Activated CD4-positive, alpha-beta T cell treated with anti-CD3 and anti-CD28 coated beads, Interleukin-2, amount 10 ng/mL, durations not matched to agents 24 days and 14 days (primary cell): ENCODE measurements at regions not wholly inside any gene's neighbourhood (a gene's known extent, or its start where the extent isn't known, plus 50 kb on each side); places are given as distances from the start of the nearest gene placed in this dataset.
"Not testable (repeated sequence)": the region's sequence is repeated elsewhere in the genome, so short reads cannot be mapped to it uniquely, and the experiment has no call there.

Experiments
- DNase-seq: peaks from one replicate; pipeline ENCODE4 v3.0.0; 2022
- H3K27ac Mint-ChIP-seq: one replicate; pipeline ENCODE4 v1.8.0; 2022; ENCODE audit warnings: mild to moderate bottlenecking, mixed read lengths
- H3K27me3 Mint-ChIP-seq: one replicate; pipeline ENCODE4 v1.8.0; 2022; ENCODE audit warnings: mixed read lengths
- H3K36me3 Mint-ChIP-seq: one replicate; pipeline ENCODE4 v1.8.0; 2022; ENCODE audit warnings: low read depth, mild to moderate bottlenecking, mixed read lengths
- H3K4me1 Mint-ChIP-seq: one replicate; pipeline ENCODE4 v1.8.0; 2021; ENCODE audit warnings: mixed read lengths
- H3K4me3 Mint-ChIP-seq: one replicate; pipeline ENCODE4 v1.8.0; 2022; ENCODE audit warnings: mild to moderate bottlenecking, moderate library complexity, mixed read lengths
- H3K9me3 Mint-ChIP-seq: one replicate; pipeline ENCODE4 v1.8.0; 2021; ENCODE audit warnings: mixed read lengths
- intact Hi-C: fragments of 100-400 bp; cut with micrococcal nuclease; formaldehyde crosslinking; loops from one replicate; pipeline ENCODE4 v1.15.1; 2023

DNA sequence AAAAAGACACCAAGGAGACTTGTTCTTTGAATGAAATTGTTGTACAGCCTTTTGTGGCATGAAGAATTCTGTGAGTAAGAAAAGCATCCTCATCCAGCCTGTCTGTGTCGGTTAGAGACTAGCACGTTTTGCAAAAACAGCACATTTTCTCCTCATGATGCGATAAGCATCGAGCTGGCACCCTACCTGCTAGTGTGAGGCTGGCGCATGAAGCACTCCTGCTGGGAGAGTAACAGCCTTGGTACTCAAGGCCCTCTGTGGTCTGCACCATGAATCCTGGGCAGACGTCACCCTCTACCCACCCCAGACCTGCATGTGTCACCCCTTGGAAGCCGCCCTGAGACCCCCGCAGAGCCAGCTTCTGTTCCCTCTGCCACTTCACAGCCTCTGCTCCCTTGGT lies 92.6 kb upstream of the TMEM132E start:
- H3K27me3 Mint-ChIP-seq, result peaks cover 11% of the 10 kb centered on the region
- no peak overlapping the region for H3K4me3 Mint-ChIP-seq

DNA sequence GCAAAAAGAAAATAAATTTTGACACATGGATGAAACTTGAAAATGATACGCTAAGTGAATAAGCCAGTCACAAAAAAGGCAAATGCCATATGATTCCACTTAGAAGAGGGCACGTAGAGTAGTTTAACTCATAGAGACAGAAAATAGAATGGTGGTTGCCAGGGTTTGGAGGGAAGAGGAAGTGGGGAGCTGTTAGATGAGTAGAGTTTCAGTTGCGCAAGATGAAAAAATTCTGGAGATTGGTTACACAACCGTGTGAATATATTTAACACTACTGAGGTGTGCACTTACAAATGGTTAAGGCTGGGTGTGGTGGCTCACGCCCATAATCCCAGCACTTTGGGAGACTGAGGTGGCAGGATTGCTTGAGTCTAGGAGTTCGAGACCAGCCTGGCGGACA lies 93.4 kb upstream of the TMEM132E start:
- DNase-seq, result no peak
- no peak overlapping the region for H3K27ac Mint-ChIP-seq
- no peak overlapping the region for H3K4me3 Mint-ChIP-seq
- H3K4me1 Mint-ChIP-seq, result peaks cover 3% of the 10 kb centered on the region
- no peaks in the 10 kb centered on the region for H3K36me3 Mint-ChIP-seq
- intact Hi-C loops, result no loop called here
- H3K9me3 Mint-ChIP-seq, result no peaks in the 10 kb centered on the region
- H3K27me3 Mint-ChIP-seq, result peaks cover 13% of the 10 kb centered on the region

More for the DNA sequence above, 92.6 kb upstream of the TMEM132E start:
- intact Hi-C loops, result no loop called here
- Mint-ChIP-seq H3K36me3 (no peaks in the 10 kb centered on the region), H3K27ac (no peak overlapping the region), H3K4me1 (peaks cover 3% of the 10 kb centered on the region), H3K9me3 (no peaks in the 10 kb centered on the region)
- DNase-seq, result no peak

DNA sequence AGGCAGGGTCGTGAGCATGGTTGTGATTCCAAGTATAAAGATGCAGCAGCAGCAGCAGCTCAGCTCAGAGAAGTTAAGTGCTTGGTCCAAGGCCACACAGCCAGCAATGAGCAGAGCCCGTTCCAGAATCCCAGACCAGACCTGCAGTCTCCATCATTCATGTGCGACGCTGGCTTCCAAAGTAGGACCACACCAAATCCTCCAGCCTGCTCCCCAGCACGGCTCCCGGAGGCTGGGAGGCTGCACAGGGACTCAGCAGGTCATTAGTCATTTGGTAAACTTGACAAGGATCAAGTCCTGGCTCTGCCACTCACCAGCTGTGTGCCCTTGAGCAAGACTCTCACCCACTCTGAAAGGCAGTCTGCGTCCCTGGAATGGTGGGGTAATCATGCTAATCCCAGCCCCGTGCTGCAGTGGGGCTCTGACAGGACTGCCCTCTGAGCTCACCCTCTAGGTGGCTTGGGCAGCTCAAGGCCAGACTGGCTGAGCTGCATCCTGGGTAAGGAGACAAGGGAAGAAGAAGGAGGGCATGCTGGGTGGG lies 95.1 kb upstream of the TMEM132E start:
- DNase-seq, result no peak
- H3K27me3 Mint-ChIP-seq, result peaks cover 10% of the 10 kb centered on the region
- H3K4me3 Mint-ChIP-seq, result no peak overlapping the region
- H3K4me1 Mint-ChIP-seq, result peaks cover 3% of the 10 kb centered on the region
- intact Hi-C loops, result no loop called here
- H3K27ac Mint-ChIP-seq, result no peak overlapping the region
- H3K9me3 Mint-ChIP-seq, result no peaks in the 10 kb centered on the region
- H3K36me3 Mint-ChIP-seq, result no peaks in the 10 kb centered on the region

DNA sequence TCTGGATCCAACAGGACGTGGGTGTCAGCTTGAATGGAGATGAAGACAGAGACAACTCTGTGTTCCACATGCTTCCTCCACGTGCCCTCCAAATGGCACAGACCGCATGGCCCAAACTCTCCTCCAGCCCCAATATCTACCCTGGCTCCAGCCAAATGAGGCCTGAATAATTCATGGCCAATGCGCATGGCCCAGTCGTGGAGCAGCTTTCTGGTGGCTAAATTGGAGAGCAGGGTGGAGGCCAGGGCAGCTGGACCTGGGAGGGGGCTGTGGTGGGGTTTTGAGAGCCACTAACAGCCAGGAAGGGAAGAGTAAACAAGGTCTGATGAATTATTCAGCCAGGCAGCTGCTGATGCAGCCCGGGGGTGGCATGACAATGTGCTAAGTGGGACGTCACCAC lies 96.7 kb upstream of the TMEM132E start:
- Mint-ChIP-seq H3K36me3 (no peaks in the 10 kb centered on the region), H3K9me3 (no peaks in the 10 kb centered on the region), H3K27me3 (peaks cover 11% of the 10 kb centered on the region), H3K27ac (no peak overlapping the region), H3K4me1 (peaks cover 3% of the 10 kb centered on the region), H3K4me3 (no peak overlapping the region)
- intact Hi-C loops, result no loop called here
- no peak for DNase-seq

DNA sequence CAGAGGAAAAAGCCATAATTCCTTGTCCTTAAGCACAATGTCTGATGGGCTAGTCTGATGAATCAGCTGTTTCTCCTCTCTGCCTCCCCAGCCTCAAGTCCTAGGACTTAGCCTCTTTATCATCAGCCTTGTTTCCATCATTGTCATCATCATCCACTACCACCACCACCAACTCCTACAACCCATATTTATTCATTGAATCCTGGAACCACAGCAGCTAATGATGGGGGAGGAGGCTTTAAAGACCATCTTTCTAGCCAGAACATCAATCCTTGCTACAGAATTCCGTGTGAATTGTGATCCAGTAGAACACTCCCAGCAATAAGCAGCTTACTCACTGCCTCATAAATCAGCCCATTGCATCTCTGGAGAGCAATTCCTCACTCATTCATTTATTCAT lies 97.6 kb upstream of the TMEM132E start:
- Mint-ChIP-seq H3K4me1 (peaks cover 3% of the 10 kb centered on the region), H3K27me3 (peaks cover 6% of the 10 kb centered on the region), H3K27ac (no peak overlapping the region), H3K4me3 (no peak overlapping the region), H3K9me3 (no peaks in the 10 kb centered on the region), H3K36me3 (no peaks in the 10 kb centered on the region)
- no peak for DNase-seq
- intact Hi-C loops, result no loop called here

DNA sequence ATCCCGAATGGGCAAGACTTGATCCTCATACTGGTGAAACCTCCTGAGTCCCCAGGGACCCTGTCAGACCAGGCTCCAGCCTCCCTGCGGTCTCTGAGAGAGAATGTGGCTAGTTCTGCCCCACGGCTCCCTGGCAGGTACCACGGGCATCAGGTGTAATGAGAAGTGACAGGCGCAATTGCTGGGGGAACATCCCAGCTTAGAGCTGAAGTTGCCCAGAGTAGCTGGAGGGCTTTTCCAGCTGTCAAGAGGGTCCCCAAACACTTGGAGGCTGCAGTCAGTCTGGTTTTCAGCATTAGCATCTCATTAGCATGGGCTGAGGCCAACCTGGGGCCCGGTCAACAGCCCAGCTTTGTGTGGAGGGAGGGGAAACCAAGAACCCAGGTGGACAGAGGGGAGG lies 100.0 kb upstream of the TMEM132E start:
- no peak for DNase-seq
- Mint-ChIP-seq H3K9me3 (no peaks in the 10 kb centered on the region), H3K27me3 (peaks cover 6% of the 10 kb centered on the region), H3K36me3 (no peaks in the 10 kb centered on the region), H3K4me3 (no peak overlapping the region), H3K4me1 (no peaks in the 10 kb centered on the region), H3K27ac (no peak overlapping the region)
- intact Hi-C loops, result no loop called here

DNA sequence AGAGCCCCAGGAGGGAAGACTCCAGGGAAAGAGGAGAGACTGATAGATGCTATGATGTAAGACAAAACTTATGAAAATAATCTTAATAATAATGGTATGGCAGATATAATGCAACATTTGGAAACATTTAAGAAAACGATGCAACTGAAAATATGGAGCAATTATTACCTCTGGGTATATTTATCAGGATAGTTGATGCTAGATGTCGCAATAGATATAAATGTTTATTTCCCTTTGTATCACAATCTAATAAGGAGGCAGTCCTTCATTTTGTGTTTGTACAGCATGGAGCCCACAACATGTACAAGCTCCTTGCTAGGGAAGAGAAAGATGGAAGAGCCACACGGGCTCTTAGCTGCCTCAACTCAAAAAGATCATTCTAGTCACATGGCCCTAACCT lies 101.1 kb upstream of the TMEM132E start:
- intact Hi-C loops, result no loop called here
- Mint-ChIP-seq H3K36me3 (no peaks in the 10 kb centered on the region), H3K4me3 (no peak overlapping the region), H3K27ac (no peak overlapping the region), H3K27me3 (peaks cover 6% of the 10 kb centered on the region), H3K9me3 (no peaks in the 10 kb centered on the region), H3K4me1 (no peaks in the 10 kb centered on the region)
- no peak for DNase-seq

DNA sequence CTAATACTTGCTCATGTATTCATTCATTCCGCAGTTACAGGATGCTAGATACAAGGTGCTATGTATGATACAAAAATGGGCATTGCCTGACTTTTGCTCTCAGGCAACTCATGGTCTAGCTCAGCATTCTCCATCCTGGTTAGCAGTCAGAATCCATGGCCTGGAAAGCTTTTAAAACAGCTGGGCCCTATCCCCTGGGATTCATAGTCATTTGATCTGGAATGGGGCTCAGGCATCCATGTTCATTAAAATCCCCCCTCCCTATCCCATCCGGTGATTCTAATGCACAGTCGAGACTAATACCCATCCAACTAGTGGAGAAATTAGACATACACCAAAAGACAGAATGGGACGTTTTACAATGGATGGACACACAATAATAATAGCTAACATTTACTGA lies 104.1 kb upstream of the TMEM132E start:
- intact Hi-C loops, result no loop called here
- no peak overlapping the region for H3K27ac Mint-ChIP-seq
- H3K4me3 Mint-ChIP-seq, result no peak overlapping the region
- peaks cover 13% of the 10 kb centered on the region for H3K27me3 Mint-ChIP-seq
- no peaks in the 10 kb centered on the region for H3K4me1 Mint-ChIP-seq
- DNase-seq, result no peak
- no peaks in the 10 kb centered on the region for H3K9me3 Mint-ChIP-seq
- no peaks in the 10 kb centered on the region for H3K36me3 Mint-ChIP-seq

DNA sequence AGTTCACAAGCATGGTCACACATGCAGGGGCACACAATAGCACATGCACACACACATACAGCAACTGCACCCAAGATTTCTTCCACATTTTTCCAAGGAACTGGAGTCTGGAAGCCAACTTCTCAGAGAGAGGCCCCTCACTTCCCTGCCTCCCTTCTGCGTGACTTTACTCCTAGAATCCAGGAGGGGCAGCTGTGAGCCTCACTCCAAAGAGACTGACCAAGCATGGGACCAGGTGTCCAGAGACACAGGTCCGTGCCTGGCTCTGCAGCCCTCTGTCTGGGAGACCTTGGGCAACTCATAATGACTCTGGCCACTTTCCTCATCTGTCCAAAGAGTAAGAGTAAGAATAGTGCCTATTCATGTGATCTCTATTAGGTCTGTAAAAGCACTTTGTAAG lies 104.7 kb upstream of the TMEM132E start:
- no peaks in the 10 kb centered on the region for H3K9me3 Mint-ChIP-seq

DNA sequence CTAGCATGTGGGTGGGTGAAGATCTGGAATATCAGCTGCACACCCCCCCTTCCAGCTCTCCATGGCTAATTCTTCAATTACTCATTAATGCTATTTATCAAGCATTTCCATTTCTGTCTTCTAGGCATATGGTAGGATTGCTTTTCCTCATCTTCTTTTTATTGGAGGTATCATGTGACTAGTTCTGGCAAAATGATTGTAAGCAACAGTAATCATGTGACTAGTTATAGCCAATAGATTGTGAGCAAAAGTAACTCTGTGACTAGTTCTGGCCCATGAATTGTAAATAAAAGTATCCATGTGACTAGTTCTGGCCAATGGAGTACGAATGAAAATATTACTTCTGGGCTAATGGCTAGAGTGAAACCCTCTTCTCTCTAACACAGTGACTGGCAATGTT lies 107.0 kb upstream of the TMEM132E start:
- Mint-ChIP-seq H3K4me1 (no peaks in the 10 kb centered on the region), H3K36me3 (no peaks in the 10 kb centered on the region), H3K27ac (no peak overlapping the region), H3K4me3 (no peak overlapping the region), H3K27me3 (peaks cover 11% of the 10 kb centered on the region), H3K9me3 (no peaks in the 10 kb centered on the region)
- no peak for DNase-seq
- intact Hi-C loops, result no loop called here

More for the DNA sequence above, 104.7 kb upstream of the TMEM132E start:
- H3K4me3 Mint-ChIP-seq, result no peak overlapping the region
- no peak for DNase-seq
- H3K27me3 Mint-ChIP-seq, result peaks cover 14% of the 10 kb centered on the region
- intact Hi-C loops, result no loop called here
- H3K4me1 Mint-ChIP-seq, result no peaks in the 10 kb centered on the region
- H3K36me3 Mint-ChIP-seq, result no peaks in the 10 kb centered on the region
- H3K27ac Mint-ChIP-seq, result no peak overlapping the region

DNA sequence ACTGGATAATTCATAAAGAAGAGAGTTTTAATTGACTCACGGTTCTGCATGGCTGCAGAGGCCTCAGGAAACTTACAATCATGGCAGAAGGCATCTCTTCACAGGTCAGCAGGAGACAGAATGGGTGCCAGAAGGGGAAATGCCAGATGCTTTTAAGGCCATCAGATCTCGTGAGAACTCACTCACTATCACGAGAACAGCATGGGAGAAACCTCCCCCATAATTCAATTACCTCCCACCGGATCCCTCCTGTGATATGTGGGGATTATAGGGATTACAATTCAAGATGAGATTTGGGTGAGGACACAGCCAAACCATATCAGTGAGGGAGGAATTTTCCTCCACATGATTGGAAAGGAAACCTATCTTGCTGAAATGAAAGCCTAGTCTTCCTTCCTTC lies 108.1 kb upstream of the TMEM132E start:
- H3K36me3 Mint-ChIP-seq, intact Hi-C loops, H3K4me3 Mint-ChIP-seq, H3K9me3 Mint-ChIP-seq, DNase-seq, H3K27ac Mint-ChIP-seq, H3K4me1 Mint-ChIP-seq: not testable (repeated sequence)
- H3K27me3 Mint-ChIP-seq, result peaks cover 11% of the 10 kb centered on the region

DNA sequence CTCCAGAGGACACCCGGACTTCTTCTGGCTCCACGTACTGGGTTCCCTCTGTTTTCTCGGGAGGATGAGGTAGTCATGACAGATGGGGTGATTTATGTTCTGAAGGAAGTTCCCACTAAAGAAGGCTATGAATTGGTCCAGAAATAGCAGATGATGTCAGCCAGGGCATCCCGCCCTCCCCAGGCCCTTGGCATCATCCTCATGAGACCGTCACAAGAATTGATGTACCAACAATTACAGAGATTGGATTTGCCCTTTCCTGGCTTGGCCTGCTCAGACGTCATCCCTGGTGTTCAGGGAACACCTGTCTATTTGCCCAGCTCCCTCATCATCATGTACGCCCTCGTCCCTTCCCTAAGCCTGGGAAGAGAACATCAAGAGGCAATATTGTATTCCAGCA lies 102.8 kb upstream of the CCL1 start:
- Mint-ChIP-seq H3K9me3 (no peaks in the 10 kb centered on the region), H3K27ac (no peak overlapping the region), H3K36me3 (no peaks in the 10 kb centered on the region), H3K4me3 (no peak overlapping the region), H3K27me3 (peaks cover 9% of the 10 kb centered on the region), H3K4me1 (no peaks in the 10 kb centered on the region)
- intact Hi-C loops, result no loop called here
- DNase-seq, result no peak

DNA sequence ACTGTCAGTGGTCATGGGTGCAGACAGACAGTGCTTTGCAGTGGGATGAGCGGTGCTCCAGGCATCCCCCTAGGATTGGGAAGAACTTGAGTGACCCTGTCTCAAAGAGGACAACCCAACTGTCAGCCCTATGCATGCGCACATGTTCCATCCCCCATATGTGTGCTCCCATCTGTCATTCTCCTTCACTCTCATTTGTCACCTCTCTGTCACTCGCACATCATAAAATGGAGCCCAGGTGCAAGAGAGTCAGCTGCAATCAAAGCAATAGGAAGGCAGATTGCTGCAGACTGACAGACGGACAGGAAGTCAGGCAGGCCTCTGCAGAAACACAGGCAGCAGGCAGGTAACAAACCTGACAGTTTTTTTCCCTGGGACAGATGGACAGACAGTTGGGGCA lies 101.8 kb upstream of the CCL1 start:
- no peaks in the 10 kb centered on the region for H3K9me3 Mint-ChIP-seq
- H3K4me1 Mint-ChIP-seq, result no peaks in the 10 kb centered on the region
- H3K36me3 Mint-ChIP-seq, result no peaks in the 10 kb centered on the region
- DNase-seq, result no peak
- intact Hi-C loops, result no loop called here
- H3K27me3 Mint-ChIP-seq, result peaks cover 6% of the 10 kb centered on the region
- H3K4me3 Mint-ChIP-seq, result no peak overlapping the region
- H3K27ac Mint-ChIP-seq, result no peak overlapping the region

DNA sequence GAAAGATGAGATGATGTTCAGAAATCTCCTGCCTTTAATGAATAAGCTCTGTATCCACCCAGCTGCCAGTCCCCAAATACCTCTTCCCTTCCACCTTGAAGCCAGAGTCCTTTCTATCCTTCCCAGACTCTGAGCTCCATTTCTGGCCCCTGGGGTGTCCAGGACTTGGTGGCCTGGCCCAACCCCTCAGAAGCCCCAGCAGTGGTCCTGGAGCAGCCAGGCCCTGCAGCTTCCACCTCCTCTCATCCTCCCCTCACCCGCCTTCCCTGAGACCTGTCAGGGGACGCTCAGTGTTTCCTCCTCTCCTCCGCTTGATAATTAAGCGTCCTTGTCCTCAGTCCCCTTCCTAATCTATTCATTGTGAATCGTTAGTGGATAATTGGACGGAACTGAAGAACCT lies 95.2 kb upstream of the CCL1 start:
- Mint-ChIP-seq H3K9me3 (no peaks in the 10 kb centered on the region), H3K36me3 (no peaks in the 10 kb centered on the region), H3K4me1 (no peaks in the 10 kb centered on the region), H3K27me3 (peaks cover 28% of the 10 kb centered on the region), H3K27ac (no peak overlapping the region), H3K4me3 (no peak overlapping the region)
- DNase-seq, result no peak
- intact Hi-C loops, result no loop called here

DNA sequence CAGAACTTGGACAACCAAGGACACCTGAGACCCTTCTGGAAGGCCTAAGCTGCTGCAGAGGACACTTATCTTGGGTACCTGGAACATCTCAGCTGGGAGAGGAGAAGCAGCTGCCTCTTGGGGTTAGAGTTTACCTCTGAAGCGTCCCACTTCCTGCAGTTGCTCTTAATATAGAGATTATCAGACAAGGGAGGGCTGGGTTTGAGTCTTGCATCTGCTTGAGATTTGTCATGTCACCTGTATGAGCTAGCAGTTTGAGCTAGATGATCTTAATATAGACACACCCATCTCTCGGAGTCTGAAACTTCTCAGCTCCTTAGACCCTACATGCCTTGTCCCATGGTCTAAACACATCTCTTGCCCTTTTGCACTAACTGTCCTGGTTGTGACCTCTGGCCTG lies 93.1 kb upstream of the CCL1 start:
- Mint-ChIP-seq H3K4me3 (no peak overlapping the region), H3K27ac (no peak overlapping the region), H3K9me3 (no peaks in the 10 kb centered on the region), H3K27me3 (peaks cover 35% of the 10 kb centered on the region), H3K36me3 (no peaks in the 10 kb centered on the region), H3K4me1 (no peaks in the 10 kb centered on the region)
- DNase-seq, result no peak
- intact Hi-C loops, result no loop called here
